K562 (cell line): ENCODE measurements at regions not wholly inside any gene's neighbourhood (a gene's known extent, or its start where the extent isn't known, plus 50 kb on each side); places are given as distances from the start of the nearest gene placed in this dataset.

Experiments
- DPF2 ChIP-seq: fragments of 450-650 bp; IDR thresholded peaks from 2 replicates; pipeline ENCODE4 v1.6.1; 2016
- LARP7 ChIP-seq: fragments of 450-650 bp; IDR thresholded peaks from 2 replicates; pipeline ENCODE4 v1.6.1; 2016
- MECOM ChIP-seq: fragments of 250-450 bp; sonication (Bioruptor Pico); IDR thresholded peaks from 2 replicates; pipeline ENCODE4 v1.8.0; 2022; ENCODE audit warnings: inconsistent platforms
- MXI1 ChIP-seq: IDR thresholded peaks from 2 replicates; pipeline ENCODE4 v1.6.1; 2011; ENCODE audit warnings: low read depth, mild to moderate bottlenecking, improper control_type of control experiment, low read length
- PHB ChIP-seq: fragments of 250-450 bp; sonication (Bioruptor Pico); IDR thresholded peaks from 2 replicates; pipeline ENCODE4 v1.5.0; 2021
- POLR2H ChIP-seq: IDR thresholded peaks from 2 replicates; pipeline ENCODE4 v1.6.1; 2016; ENCODE audit warnings: missing genetic modification characterization, low read depth, mild to moderate bottlenecking, control low read depth, missing compliant biosample characterization, moderate library complexity
- RBM14 ChIP-seq: fragments of 200-400 bp; formaldehyde crosslinking; IDR thresholded peaks from 2 replicates; pipeline ENCODE4 v1.6.1; 2018; ENCODE audit warnings: low read depth, mild to moderate bottlenecking, low read length, moderate library complexity, borderline replicate concordance; ENCODE audit not compliant: insufficient read depth
- SMARCC2 ChIP-seq: fragments of 450-650 bp; IDR thresholded peaks from 2 replicates; pipeline ENCODE4 v1.6.1; 2017; ENCODE audit warnings: antibody characterized with exemption, moderate library complexity, mild to moderate bottlenecking, low read depth
- SUPT5H ChIP-seq: fragments of 450-650 bp; IDR thresholded peaks from 2 replicates; pipeline ENCODE4 v1.6.1; 2016
- TAF9B ChIP-seq: fragments of 450-650 bp; IDR thresholded peaks from 2 replicates; pipeline ENCODE4 v1.6.1; 2018; ENCODE audit warnings: mild to moderate bottlenecking; ENCODE audit not compliant: partially characterized antibody
- ZBTB7A ChIP-seq: IDR thresholded peaks from 2 replicates; pipeline ENCODE4 v1.6.1; 2011; ENCODE audit warnings: low read depth, mild to moderate bottlenecking, low read length, moderate library complexity, borderline replicate concordance; ENCODE audit not compliant: control insufficient read depth
- ZNF253 ChIP-seq: fragments of 250-450 bp; sonication (Bioruptor Pico); conservative IDR thresholded peaks from 2 replicates; pipeline ENCODE4 v1.6.1; 2021; ENCODE audit warnings: mild to moderate bottlenecking
- ZNF445 ChIP-seq: fragments of 250-450 bp; sonication (Bioruptor Pico); IDR thresholded peaks from 2 replicates; pipeline ENCODE4 v1.4.0; 2020; ENCODE audit warnings: low read depth, mild to moderate bottlenecking, moderate library complexity
- TF ChIP-seq, protein P1 (sequence below): sonication (generic); formaldehyde crosslinking; IDR thresholded peaks from 2 replicates; pipeline ENCODE4 v1.8.1; 2023; ENCODE audit warnings: mild to moderate bottlenecking, missing genetic modification reagents
- TF ChIP-seq, protein P2 (sequence below): sonication (generic); formaldehyde crosslinking; IDR thresholded peaks from 2 replicates; pipeline ENCODE4 v1.8.0; 2022; ENCODE audit warnings: mild to moderate bottlenecking, missing genetic modification reagents
- TF ChIP-seq, protein P3 (sequence below): fragments of 250-450 bp; sonication (Bioruptor Pico); IDR thresholded peaks from 2 replicates; pipeline ENCODE4 v1.4.0; 2020
- TF ChIP-seq, protein P4 (sequence below): fragments of 250-450 bp; sonication (Bioruptor Pico); IDR thresholded peaks from 2 replicates; pipeline ENCODE4 v1.9.0; 2021; ENCODE audit warnings: mild to moderate bottlenecking
- TF ChIP-seq, protein P5 (sequence below): fragments of 450-650 bp; IDR thresholded peaks from 2 replicates; pipeline ENCODE4 v1.6.1; 2016
- TF ChIP-seq, protein P6 (sequence below): fragments of 200-400 bp; formaldehyde crosslinking; IDR thresholded peaks from 2 replicates; pipeline ENCODE4 v1.6.1; 2017; ENCODE audit warnings: mild to moderate bottlenecking, low read depth, low read length, moderate library complexity

DNA sequence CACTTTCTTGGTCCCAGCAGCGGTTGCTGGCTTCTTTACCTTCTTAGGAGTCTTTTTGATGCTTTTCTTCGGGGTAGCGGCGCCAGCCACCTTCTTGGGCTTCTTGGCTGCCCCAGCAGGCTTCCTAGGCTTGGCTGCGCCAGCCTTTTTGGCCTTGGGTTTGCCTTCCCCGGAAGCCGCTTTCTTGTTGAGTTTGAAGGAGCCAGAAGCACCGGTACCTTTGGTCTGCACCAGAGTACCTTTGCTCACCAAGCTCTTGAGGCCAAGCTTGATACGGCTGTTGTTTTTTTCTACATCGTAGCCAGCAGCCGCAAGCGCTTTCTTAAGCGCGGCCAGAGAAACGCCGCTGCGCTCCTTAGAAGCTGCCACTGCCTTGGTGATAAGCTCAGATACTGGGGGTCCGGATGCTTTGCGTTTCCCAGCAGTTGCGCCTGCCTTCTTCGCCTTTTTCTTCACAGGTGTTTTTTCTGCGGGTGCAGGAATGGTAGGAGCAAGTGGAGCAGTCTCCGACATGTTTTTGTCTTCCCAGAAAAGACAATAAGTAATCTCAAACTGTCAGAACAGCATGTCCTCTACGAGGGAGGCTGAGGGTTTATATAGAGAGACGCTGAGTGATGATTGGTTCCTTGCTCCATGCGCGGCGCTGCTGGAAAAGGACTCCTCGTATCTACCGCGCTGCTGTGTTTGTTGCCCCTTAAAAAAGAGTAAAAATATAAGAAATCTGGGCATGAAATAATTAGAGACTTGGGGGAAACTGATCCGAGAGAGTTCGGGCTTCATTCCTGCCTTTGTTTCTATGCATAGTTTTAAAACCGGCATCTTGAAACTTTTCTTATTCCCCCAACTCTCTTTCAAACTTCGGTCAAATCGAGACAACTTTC, 130.3 kb upstream of the BTN3A2 start (continued):
- TF ChIP-seq SUPT5H (peak; percentile 93), ZBTB7A (peak; percentile 69), RBM14 (no peak), MECOM (CRISPR knock-in tag) (peak; percentile 46; the same call in 1 of the 2 replicates), DPF2 (peak; percentile 58), TAF9B (peak; percentile 55), MXI1 (0 out of 2 replicates have a peak, but pooled peaks have one; percentile 51), LARP7 (0 out of 2 replicates have a peak, but pooled peaks have one; percentile 73), ZNF253 (CRISPR knock-in tag) (no peak; the same call in 1 of the 2 replicates), ZNF445 (peak; percentile 73; the same call in 1 of the 2 replicates), PHB (CRISPR knock-in tag) (no peak), POLR2H (tag) (peak; percentile 93), SMARCC2 (peak; percentile 76)
- TF ChIP-seq, protein P1, sequence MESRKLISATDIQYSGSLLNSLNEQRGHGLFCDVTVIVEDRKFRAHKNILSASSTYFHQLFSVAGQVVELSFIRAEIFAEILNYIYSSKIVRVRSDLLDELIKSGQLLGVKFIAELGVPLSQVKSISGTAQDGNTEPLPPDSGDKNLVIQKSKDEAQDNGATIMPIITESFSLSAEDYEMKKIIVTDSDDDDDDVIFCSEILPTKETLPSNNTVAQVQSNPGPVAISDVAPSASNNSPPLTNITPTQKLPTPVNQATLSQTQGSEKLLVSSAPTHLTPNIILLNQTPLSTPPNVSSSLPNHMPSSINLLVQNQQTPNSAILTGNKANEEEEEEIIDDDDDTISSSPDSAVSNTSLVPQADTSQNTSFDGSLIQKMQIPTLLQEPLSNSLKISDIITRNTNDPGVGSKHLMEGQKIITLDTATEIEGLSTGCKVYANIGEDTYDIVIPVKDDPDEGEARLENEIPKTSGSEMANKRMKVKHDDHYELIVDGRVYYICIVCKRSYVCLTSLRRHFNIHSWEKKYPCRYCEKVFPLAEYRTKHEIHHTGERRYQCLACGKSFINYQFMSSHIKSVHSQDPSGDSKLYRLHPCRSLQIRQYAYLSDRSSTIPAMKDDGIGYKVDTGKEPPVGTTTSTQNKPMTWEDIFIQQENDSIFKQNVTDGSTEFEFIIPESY, result no peak
- TF ChIP-seq, protein P2, sequence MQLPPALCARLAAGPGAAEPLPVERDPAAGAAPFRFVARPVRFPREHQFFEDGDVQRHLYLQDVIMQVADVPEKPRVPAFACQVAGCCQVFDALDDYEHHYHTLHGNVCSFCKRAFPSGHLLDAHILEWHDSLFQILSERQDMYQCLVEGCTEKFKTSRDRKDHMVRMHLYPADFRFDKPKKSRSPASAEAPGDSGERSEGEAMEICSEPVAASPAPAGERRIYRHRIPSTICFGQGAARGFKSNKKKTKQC (CRISPR knock-in tag), result peak; percentile 44; the same call in 1 of the 2 replicates
- TF ChIP-seq, protein P3, sequence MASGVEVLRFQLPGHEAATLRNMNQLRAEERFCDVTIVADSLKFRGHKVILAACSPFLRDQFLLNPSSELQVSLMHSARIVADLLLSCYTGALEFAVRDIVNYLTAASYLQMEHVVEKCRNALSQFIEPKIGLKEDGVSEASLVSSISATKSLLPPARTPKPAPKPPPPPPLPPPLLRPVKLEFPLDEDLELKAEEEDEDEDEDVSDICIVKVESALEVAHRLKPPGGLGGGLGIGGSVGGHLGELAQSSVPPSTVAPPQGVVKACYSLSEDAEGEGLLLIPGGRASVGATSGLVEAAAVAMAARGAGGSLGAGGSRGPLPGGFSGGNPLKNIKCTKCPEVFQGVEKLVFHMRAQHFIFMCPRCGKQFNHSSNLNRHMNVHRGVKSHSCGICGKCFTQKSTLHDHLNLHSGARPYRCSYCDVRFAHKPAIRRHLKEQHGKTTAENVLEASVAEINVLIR, result no peak
- TF ChIP-seq, protein P4, sequence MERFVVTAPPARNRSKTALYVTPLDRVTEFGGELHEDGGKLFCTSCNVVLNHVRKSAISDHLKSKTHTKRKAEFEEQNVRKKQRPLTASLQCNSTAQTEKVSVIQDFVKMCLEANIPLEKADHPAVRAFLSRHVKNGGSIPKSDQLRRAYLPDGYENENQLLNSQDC (CRISPR knock-in tag), result peak; percentile 93
- TF ChIP-seq, protein P5, sequence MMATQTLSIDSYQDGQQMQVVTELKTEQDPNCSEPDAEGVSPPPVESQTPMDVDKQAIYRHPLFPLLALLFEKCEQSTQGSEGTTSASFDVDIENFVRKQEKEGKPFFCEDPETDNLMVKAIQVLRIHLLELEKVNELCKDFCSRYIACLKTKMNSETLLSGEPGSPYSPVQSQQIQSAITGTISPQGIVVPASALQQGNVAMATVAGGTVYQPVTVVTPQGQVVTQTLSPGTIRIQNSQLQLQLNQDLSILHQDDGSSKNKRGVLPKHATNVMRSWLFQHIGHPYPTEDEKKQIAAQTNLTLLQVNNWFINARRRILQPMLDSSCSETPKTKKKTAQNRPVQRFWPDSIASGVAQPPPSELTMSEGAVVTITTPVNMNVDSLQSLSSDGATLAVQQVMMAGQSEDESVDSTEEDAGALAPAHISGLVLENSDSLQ, result peak; percentile 70
- TF ChIP-seq, protein P6, sequence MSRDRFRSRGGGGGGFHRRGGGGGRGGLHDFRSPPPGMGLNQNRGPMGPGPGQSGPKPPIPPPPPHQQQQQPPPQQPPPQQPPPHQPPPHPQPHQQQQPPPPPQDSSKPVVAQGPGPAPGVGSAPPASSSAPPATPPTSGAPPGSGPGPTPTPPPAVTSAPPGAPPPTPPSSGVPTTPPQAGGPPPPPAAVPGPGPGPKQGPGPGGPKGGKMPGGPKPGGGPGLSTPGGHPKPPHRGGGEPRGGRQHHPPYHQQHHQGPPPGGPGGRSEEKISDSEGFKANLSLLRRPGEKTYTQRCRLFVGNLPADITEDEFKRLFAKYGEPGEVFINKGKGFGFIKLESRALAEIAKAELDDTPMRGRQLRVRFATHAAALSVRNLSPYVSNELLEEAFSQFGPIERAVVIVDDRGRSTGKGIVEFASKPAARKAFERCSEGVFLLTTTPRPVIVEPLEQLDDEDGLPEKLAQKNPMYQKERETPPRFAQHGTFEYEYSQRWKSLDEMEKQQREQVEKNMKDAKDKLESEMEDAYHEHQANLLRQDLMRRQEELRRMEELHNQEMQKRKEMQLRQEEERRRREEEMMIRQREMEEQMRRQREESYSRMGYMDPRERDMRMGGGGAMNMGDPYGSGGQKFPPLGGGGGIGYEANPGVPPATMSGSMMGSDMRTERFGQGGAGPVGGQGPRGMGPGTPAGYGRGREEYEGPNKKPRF, result no peak
